ENCODE measurements at regions not wholly inside any gene's neighbourhood (a gene's known extent, or its start where the extent isn't known, plus 50 kb on each side); places are given as distances from the start of the nearest gene placed in this dataset.

- no peak for DNase-seq (ENCODE audit: low read depth)
Observed at GRCh38 chr9:113790093-113790492, 86.0 kb upstream of the ZNF618 start.

GRCh38 chr9:113793558-113793957 lies 82.6 kb upstream of the ZNF618 start:
- H3K4me3 ChIP-seq (ENCODE audit: low read depth, low read length) = no peak overlapping the region
- DNase-seq (ENCODE audit: low read depth) = no peak
- TF ChIP-seq CTCF (IDR thresholded peaks at IDR 0.05; ENCODE audit: insufficient read depth, low read depth, low read length) = no peak

More at GRCh38 chr9:113790093-113790492, 86.0 kb upstream of the ZNF618 start:
- H3K4me3 ChIP-seq (ENCODE audit: low read depth, low read length) = no peak overlapping the region
- TF ChIP-seq CTCF (IDR thresholded peaks at IDR 0.05; ENCODE audit: insufficient read depth, low read depth, low read length) = no peak

- H3K4me3 ChIP-seq (ENCODE audit: low read depth, low read length) = no peak overlapping the region
- DNase-seq (ENCODE audit: low read depth) = no peak
- no peak for TF ChIP-seq CTCF (IDR thresholded peaks at IDR 0.05; ENCODE audit: insufficient read depth, low read depth, low read length)
Observed at GRCh38 chr9:113794721-113795120, 81.4 kb upstream of the ZNF618 start.

- TF ChIP-seq CTCF (IDR thresholded peaks at IDR 0.05; ENCODE audit: insufficient read depth, low read depth, low read length) = no peak
- no peak for DNase-seq (ENCODE audit: low read depth)
- H3K4me3 ChIP-seq (ENCODE audit: low read depth, low read length) = no peak overlapping the region
Observed at GRCh38 chr9:113795811-113796392, 80.2 kb upstream of the ZNF618 start.

- DNase-seq (ENCODE audit: low read depth) = no peak
- no peak for TF ChIP-seq CTCF (IDR thresholded peaks at IDR 0.05; ENCODE audit: insufficient read depth, low read depth, low read length)
Observed at GRCh38 chr9:113796646-113797426, 79.3 kb upstream of the ZNF618 start.

GRCh38 chr9:113798062-113799030 lies 77.8 kb upstream of the ZNF618 start:
- H3K4me3 ChIP-seq (ENCODE audit: low read depth, low read length) = no peak overlapping the region
- peak; percentile 25 for DNase-seq (ENCODE audit: low read depth)
- TF ChIP-seq CTCF (IDR thresholded peaks at IDR 0.05; ENCODE audit: insufficient read depth, low read depth, low read length) = no peak

More at GRCh38 chr9:113796646-113797426, 79.3 kb upstream of the ZNF618 start:
- H3K4me3 ChIP-seq (ENCODE audit: low read depth, low read length) = no peak overlapping the region

Measured in fibroblast of villous mesenchyme (primary cell).